GM08714 (cell line): ENCODE measurements at regions not wholly inside any gene's neighbourhood (a gene's known extent, or its start where the extent isn't known, plus 50 kb on each side); places are given as distances from the start of the nearest gene placed in this dataset.

ENCODE experiments used
- H3K4me3 ChIP-seq: fragments of 200-500 bp; sonication (Bioruptor generic); 2 replicates; pipeline ENCODE4 v1.5.1; 2014; ENCODE audit warnings: mild to moderate bottlenecking, low read length, inconsistent platforms
- ZNF274 ChIP-seq: IDR thresholded peaks from 2 replicates; pipeline ENCODE4 v1.6.1; 2012; ENCODE audit warnings: mild to moderate bottlenecking, low read depth, low read length

DNA sequence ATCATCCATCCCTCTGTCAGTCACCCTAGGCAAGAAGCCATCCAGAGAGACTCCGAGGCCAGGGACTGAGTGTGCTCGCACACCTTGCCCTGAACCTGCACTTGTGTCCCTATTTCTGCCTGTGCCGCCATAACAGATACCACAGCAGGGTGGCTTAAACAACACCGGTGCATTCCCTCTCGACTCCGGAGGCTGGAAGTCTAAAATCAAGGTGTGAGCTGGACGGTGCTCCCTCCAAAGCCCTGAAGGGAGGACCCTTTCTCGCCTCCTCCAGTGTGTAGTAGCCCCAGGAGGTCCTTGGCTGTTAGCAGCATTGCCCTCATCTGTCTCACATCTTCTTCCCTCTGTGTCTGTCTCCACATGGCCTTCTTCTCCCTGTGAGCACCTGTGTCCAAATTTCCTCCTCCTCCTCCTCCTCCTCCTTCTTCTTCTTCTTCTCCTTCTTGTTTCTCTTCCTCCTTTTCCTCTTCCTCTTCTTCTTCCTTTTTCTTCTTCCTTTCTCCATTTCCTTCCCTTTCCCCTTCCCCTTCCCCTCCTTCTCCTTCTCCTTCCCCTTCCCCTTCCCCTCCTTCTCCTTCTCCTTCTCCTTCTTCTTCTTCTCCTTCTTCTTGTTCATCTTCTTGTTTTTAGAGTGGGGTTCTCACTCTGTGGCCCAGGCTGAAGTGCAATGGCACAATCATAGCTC lies 98.1 kb upstream of the ENPP6 start:
- no peak overlapping the region for H3K4me3 ChIP-seq
- TF ChIP-seq ZNF274 = no peak

DNA sequence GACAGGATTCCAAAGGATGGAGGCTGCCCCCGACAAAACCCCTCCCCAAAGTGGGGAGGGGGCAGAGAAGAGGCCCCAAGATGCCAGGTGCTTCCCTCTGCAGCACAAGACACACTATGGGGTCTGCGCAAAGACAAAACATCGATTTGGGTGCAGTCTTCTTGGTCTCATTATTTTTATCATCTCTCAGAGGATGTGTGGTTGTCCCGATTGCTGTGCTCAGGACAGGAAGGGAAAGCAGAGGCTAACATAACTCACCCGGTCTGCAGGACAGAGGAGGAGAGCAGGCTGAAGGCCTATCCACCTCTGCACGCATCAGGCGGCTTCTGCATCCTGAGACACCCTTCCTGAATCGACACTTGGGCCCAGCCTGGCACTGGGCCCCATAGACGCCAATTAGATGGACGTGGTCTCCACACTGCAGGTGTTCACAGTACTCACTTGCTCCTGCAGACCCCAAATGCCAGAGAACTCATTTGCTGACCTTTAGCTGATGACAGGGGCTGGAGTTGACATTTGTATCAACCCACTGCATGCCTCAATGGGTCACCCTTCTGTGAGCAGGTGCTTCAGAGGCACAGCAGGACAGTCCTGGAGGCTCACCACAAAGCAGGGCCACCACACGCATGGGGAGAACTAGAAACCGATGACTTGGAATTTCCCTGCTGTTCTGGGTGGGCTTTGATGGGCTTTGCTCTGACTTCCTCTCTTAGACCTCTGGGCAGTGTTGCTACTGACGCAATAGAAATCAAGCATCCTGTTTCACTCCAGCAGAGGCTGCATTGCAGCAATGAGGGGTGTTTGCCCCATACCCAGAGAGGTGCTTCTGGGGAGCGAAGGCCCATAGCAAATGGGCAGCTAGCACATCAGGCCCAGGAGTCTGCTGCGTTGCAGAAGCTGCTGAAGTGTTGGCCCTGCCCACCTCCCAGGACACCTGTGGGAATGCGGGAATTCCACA lies 96.3 kb upstream of the ENPP6 start:
- peak overlapping the region; percentile 66; the same call in 1 of the 2 replicates for H3K4me3 ChIP-seq
- TF ChIP-seq ZNF274 = no peak

DNA sequence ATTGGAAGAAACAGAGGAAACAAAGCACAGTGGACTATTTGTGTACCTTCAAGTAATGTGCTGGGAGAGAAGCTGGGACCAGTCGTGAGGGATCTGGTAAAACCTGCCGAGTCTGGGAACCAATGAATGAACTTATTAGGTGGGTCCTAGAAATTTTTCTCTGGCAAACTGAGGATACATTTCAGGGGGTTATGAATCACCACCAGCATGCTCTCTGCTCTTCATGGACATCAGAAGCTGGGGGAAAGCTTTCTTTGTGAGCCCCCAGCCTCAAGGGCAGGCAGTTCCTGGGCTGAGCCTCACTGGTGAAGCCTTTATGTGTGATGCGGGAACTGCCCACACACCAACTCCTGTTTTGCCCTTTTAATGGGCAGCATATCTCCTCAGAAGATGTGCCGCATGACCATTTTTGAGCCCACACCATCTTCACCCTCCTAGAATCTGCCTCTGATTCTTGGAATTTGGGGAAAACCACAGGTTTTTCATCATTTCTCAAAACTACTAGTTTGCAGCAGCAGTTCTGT lies 95.4 kb upstream of the ENPP6 start:
- no peak for TF ChIP-seq ZNF274
- peak overlapping the region; percentile 66 for H3K4me3 ChIP-seq

DNA sequence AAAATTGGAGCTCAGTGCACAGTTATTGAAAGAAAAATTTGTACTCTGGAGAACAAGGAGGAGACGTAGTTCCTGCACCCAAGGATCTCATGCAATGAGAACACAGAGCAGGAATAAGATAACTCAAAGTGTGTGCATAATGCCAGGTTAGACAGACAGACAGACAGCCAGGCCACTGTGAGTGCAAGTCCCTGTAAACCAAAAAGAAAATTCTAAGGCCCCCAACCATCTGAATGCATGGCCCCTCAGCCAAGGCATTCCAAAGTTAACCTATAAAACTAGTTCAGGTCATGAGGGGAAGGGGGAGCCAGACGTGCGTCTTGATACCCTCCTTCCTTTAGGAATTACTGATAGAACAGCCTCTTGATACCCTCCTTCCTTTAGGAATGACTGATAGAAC lies 94.5 kb upstream of the ENPP6 start:
- TF ChIP-seq ZNF274 = no peak
- peak overlapping the region; percentile 66; the same call in 1 of the 2 replicates for H3K4me3 ChIP-seq

DNA sequence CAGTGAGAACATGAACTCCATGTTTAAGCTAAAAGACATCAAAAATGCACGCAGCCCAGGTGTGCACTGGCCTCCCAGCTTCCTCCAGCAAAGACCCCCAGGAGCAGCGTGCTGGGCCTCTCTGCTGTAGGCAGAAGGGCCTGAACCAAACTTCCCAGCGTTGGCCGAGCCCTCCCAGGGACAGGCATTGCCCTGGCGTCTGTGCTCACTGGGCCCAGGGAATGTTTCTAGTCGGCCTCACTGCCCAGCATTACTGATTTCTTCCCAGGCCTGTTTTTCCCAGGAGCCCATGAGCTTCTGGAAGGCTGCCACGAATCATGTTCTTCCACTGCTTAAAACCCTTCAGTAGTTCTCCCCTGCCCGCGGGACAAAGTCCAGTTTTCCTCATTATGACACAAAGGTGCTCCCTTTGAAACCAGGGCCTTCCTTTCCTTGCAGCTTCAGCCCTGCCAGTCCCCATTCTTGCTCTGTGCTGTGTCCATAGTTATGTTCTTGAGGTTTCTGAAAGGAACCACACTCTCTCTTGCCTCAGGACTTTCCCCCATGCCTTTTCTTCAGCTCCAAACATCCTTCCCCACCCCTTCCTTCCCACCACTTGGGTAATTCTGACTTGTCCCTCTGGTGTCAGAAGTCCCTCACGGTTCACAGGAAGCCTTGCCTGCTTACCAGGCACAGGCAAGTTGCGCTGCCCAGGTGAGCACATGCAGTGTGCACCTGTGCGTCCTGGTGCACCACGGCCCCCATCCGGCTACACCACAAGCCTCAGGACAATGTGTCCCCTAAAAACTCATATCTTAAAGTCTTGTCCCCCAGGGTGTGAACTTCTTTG lies 93.4 kb upstream of the ENPP6 start:
- H3K4me3 ChIP-seq = peak overlapping the region; percentile 66; the same call in 1 of the 2 replicates
- TF ChIP-seq ZNF274 = no peak

DNA sequence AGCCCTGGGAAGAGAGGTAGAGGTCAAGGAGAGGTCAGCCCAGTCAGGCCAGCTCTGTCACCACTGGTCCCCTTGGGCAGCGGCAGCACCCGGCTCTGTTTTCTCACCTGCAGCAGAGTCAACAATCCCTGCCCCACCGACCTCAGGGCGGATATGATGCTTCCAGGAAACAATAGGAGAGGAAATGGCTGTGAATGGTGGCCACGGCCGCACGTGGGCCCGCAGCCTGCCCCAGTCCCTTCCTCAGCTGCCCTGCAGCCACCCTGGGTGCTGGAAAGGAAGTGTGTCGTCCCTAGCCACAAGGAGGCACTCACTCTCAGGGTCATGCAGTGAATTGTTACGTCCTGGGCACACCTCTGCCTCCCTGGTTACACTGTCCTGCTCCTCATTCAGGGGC lies 92.5 kb upstream of the ENPP6 start:
- no peak for TF ChIP-seq ZNF274
- H3K4me3 ChIP-seq = no peak overlapping the region

DNA sequence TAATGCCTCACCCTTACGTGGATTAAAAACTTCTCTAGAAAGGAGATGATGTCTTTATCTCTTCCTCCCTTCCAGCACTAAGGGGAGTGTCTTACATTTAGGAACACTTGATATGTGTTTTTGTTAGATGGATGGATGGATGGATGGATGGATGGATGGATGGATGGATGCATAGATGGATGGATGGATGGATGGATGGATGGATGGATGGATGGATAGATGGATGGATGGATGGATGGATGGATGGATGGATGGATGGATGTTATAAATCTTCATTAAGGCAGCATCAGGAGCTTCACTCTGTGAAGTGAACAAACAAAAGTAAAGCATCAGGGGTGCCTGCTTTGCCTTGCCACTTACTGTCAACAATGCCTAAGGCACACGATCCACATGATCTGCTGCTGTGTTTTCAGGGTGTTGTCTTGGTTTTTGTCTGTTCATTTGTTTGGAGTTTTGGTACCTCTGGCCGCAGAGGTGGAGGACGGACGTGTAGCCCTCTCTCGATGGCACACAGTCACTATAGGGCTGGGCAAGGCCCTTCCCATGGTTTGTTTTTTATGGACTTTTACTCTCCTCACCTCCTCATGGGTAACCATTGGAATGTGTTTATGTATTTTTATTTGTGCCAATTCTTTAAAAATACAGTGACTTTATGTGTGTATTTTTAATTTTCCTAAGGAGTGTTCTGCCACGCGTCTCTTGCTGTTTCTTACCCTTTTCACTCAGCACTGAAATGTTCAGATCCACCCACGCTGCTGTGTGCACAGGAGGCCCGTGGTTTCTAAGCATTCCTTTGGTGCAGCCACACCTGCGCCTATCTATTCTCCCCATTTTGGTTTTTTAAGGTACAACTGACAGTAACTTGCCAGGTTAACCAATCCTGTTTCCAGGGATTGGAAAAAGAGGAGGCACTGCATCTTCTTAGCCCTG lies 91.8 kb upstream of the ENPP6 start:
- no peak for TF ChIP-seq ZNF274
- H3K4me3 ChIP-seq = no peak overlapping the region

DNA sequence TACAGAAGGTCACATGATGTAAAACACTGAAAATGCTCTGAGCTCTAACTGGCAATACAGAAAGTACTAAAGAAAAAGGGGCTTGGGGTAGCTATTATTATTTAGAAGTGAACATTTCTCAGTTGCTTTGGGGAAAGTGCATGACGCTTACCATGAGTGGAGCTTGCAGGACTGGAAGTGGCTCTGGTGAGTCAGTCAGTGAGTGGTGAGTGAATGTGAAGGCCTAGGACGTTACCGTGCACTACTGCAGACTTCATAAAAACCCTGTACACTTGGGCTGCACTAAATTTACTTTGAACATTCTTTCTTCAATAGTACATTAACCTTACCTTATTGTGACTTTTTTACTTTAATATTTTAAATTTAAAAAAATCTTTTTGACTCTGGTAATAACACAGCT lies 89.3 kb upstream of the ENPP6 start:
- no peak for TF ChIP-seq ZNF274
- H3K4me3 ChIP-seq = no peak overlapping the region

DNA sequence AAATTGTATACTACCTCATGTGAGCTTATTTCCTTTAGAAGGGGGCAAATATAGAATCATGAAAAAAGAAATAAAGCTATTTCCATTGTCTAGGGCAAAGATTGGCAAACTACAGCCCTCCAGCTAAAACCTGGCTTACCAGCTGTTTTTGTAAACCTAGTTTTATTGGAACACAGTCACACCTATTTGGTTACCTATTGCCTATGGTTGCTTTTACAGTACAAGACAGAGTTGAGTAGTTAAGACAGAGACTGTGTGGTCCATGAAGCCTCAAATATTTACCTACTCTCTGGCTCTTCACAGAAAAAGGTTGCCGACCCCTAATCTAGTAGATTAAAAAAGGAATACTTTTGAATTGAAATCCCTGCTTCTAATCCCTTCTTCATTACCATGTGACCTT lies 88.8 kb upstream of the ENPP6 start:
- no peak for TF ChIP-seq ZNF274
- H3K4me3 ChIP-seq = no peak overlapping the region

DNA sequence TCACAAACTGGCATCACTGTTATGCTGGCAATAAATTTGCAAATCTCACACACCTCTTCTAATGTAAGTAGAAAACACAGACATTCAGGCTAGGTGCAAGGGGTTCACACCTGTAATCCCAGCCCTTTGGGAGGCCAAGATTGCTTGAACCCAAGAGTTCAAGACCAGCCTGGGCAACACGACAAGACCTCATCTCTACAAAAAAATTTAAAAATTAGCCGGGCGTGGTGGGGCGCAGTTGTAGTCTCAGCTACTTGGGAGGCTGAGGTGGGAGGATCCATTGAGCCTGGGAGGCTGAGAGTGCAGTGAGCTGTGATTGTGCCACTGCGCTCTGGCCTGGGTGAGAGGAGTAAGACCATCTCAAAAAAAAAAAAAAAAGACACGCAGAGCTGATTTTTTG lies 83.1 kb upstream of the ENPP6 start:
- H3K4me3 ChIP-seq = no peak overlapping the region
- no peak for TF ChIP-seq ZNF274

DNA sequence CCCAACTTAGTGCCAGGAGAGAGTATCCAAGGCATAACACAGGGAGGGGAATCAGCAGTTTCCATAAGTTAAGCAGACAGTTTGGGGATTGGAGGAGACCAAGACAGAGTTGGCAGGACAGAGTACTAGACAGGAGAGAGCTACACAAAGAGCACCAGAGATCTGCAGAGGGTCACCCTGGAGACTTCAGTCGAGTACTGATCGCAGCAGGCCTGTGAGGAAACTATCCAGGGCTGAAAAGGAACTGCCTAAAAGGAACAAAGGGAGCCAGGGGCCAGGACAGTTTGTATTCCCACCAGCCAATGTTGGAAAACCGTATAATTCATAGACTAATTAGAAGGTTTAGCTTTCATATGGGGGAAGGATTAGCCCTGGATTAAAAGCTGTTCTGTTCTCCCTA lies 80.6 kb upstream of the ENPP6 start:
- TF ChIP-seq ZNF274 = no peak
- no peak overlapping the region for H3K4me3 ChIP-seq

DNA sequence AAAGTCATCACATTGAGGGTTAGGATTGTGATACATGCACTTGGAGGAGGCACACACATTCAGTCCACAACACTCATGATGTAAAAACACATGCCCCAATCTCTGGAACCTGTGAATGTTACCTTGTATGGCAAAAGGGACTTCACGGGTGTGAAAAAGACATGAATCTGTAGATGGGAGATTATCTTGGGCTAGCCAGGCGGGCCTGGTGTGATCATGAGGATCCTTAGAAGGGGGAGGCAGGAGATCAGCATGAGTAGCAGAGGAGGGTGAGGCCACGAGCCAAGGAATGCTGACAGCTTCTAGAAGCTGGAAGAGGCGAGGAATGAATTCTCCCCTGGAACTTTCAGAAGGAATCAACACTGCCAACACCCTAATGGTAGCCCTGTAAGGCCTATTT lies 77.5 kb upstream of the ENPP6 start:
- no peak for TF ChIP-seq ZNF274
- no peak overlapping the region for H3K4me3 ChIP-seq

DNA sequence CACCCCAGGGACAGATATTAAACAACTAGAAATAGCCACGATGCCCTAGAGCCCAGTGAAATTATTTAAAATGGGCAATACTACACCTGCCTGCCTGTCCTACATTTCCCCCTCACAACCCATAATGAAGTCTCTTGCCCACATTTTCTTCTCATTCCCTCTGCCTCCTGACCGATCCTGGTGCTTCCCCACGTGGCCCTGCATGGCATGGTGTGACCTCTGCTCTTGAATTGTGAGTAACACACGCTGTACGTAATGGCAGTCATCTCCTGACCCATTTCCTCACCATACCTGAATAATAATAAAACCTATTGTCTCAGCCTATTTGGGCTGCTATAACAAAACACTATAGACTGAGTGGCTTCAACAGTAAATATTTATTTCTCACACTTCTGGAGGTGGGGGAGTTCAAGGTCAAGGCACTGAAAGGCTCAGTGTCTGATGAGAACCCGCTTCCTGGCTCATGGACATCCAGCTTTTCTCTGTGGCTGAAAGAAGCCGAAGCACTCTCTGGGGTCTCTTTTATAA lies 77.0 kb upstream of the ENPP6 start:
- no peak for TF ChIP-seq ZNF274
- H3K4me3 ChIP-seq = no peak overlapping the region

DNA sequence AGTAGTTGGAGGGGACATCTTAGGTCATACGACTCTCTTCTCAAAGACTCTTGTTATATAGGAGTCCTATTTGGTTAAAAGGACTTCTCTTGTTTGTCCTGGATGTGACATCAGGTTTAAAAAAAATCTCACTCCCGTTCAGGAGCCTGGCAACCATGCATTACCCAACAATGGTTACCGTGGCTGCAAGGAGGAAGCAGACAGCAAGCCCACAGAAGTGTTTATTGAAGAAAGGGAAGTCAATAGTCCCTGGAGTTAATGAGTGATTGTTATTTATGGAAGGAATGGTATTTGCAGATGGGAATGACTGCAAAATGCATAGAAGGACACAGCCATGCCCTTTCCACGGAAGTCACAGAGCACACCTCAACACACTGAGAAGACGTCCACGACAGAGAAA lies 75.9 kb upstream of the ENPP6 start:
- no peak for TF ChIP-seq ZNF274
- H3K4me3 ChIP-seq = no peak overlapping the region
